ENCODE measurements at regions not wholly inside any gene's neighbourhood (a gene's known extent, or its start where the extent isn't known, plus 50 kb on each side); places are given as distances from the start of the nearest gene placed in this dataset.

DNA sequence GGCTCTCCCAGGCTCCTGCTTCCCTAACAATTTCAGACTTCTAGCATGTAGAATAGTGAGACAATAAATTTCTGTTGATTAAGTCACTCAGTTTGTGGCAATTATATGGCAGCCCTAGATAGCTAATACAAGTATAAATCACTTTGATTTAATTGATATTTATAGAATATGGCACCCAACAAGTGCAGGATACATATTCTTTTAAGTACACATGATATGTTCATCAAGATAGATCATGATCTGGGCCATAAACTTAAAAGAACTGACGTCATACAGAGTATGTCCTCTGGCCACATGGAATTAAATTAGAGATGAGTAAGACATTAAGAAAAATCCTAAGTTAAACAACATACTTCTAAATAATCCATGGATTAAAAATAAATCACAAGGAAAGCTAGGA, 67.5 kb upstream of the AMOTL1 start:
- TF ChIP-seq ZFX (IDR thresholded peaks at IDR 0.05), result no peak
- TF ChIP-seq, protein P1, sequence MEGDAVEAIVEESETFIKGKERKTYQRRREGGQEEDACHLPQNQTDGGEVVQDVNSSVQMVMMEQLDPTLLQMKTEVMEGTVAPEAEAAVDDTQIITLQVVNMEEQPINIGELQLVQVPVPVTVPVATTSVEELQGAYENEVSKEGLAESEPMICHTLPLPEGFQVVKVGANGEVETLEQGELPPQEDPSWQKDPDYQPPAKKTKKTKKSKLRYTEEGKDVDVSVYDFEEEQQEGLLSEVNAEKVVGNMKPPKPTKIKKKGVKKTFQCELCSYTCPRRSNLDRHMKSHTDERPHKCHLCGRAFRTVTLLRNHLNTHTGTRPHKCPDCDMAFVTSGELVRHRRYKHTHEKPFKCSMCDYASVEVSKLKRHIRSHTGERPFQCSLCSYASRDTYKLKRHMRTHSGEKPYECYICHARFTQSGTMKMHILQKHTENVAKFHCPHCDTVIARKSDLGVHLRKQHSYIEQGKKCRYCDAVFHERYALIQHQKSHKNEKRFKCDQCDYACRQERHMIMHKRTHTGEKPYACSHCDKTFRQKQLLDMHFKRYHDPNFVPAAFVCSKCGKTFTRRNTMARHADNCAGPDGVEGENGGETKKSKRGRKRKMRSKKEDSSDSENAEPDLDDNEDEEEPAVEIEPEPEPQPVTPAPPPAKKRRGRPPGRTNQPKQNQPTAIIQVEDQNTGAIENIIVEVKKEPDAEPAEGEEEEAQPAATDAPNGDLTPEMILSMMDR (conservative IDR thresholded peaks at IDR 0.05), result no peak

DNA sequence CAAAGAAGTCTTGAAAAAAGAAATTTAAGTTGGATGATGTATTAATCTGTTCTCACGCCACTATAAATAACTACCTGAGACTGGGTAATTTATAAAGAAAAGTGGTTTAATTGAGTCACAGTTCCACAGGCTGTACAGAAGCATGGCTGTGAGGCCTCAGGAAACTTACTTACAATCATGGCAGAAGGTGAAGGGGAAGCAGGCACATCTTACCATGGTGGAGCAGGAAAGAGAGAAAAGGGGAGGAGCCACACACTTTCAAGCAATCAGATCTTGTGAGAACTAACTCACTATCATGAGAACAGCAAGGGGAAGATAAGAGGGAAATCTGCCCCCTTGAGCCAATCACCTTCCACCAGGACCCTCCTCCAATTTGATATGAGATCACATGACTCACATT, 65.7 kb upstream of the AMOTL1 start:
- H3K27ac ChIP-seq, result no peak overlapping the region
- TF ChIP-seq ZFX (IDR thresholded peaks at IDR 0.05), result no peak
- TF ChIP-seq, protein P1 (conservative IDR thresholded peaks at IDR 0.05), result no peak

More for the DNA sequence above, 67.5 kb upstream of the AMOTL1 start:
- H3K27ac ChIP-seq, result no peak overlapping the region

DNA sequence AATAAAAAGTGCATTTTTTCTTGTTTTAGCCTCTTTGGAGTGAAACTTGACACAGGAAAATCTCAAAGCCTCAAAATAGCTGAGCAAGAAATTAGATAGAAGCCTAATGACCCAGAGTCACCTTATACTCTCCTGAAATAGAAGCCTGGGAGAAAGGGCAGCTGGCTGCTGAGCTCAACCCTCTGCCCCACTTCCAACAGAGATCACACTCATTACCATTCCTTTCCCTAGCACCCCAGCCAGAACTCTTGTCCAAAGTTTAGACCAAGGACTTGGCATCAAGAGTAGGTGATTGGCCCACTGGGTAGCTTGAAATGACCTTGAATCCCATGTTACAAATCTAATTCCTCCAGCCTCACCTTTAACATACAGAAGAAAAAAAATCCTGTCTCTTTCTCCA, 62.7 kb upstream of the AMOTL1 start:
- TF ChIP-seq, protein P1 (conservative IDR thresholded peaks at IDR 0.05), result no peak
- no peak for TF ChIP-seq ZFX (IDR thresholded peaks at IDR 0.05)
- H3K27ac ChIP-seq, result no peak overlapping the region

DNA sequence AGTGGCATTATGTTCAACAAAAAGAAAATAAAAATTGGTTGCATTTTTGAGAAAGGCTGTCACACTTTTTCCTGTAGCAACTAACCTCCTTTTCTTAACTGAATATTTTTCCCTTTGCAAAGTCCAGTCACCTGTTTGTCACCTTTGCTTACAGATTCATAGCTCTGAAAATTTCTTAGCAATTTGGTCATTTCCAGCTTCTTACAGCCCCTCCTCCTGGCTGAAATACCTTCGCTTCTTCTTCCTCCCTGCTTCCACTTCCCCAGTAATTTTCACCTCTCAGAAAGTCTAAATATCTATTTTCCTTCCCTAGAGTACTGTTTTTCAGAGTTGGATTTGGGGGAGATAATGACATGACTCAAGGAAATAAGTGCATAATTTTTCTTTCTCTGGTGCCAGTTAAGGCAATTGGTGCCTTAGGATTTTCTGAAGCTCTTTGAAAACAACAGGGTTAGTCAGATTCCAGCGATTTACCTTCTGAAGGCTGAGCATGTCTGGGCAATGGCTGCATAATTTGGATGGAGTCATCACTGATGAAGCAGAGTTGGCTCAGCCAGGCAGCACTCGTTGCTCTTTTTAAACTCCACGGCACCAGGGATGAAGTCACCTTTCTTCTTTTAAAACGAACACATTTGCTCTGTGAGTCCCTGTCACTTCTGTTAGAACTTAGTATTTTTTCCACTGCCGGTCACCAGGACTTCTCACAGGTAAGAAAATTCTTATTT, 62.1 kb upstream of the AMOTL1 start:
- peak overlapping the region; percentile 90 for H3K27ac ChIP-seq

DNA sequence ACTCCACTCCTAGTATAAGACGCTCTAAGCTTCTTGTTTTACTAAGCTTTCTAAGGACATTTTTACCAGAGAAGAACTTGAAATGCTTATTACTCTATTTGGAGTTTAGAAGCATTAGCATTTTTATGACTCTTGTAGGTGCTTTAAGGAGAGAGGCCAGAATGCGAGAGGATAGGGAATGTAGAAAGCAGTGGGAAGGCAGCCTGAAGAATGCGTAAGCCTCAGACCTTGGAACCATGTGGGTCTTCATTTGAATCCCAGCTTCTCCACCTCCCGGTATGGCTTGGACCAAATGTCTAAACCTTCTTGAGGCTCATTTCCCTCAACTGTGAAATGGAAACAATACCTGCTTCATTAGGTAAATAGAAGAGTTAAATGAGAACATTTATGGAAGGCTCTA, 60.0 kb upstream of the AMOTL1 start:
- TF ChIP-seq ZFX (IDR thresholded peaks at IDR 0.05), result no peak
- TF ChIP-seq, protein P1 (conservative IDR thresholded peaks at IDR 0.05), result no peak
- peak overlapping the region; percentile 90; the same call in 1 of the 2 replicates for H3K27ac ChIP-seq

More for the DNA sequence above, 62.1 kb upstream of the AMOTL1 start:
- TF ChIP-seq, protein P1 (conservative IDR thresholded peaks at IDR 0.05), result no peak
- no peak for TF ChIP-seq ZFX (IDR thresholded peaks at IDR 0.05)

DNA sequence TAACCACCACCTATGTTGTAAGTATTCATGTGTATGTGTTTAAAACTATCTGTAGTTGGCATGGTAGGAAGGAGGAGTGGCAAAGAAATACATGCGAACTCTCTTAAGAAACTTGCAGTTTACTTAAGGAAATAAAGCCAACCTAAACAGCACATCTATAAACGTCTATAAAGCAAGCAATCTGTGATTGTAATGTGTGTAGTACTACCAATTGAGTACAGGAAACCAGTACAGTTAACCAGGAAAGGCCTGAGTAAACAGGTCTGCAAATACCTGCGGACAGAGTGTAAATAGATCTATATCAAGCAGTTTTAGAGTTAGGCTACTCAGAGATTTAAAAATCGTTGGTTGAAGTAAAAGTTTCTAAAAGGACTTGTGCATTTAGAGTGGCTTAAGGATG, 59.5 kb upstream of the AMOTL1 start:
- TF ChIP-seq, protein P1 (conservative IDR thresholded peaks at IDR 0.05), result no peak
- TF ChIP-seq ZFX (IDR thresholded peaks at IDR 0.05), result no peak
- peak overlapping the region; percentile 90; the same call in 1 of the 2 replicates for H3K27ac ChIP-seq

DNA sequence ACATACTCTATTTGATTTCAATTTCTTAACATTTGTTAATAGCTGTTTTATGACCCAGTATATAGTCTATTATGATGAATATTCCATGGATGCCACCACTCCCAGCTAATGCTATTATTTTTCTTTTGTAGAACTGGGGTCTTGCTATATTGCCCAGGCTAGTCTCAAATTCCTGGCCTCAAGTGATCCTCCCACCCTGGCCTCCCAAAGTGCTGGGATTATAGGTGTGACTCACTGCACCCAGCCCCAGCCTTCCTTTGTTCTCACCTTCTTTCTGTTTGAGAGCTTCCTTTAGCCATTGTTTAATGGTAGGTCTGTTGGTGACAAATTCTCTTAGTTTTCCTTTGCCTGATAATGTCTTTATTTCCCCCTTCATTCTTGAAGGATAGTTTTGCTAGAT, 52.9 kb upstream of the AMOTL1 start:
- H3K27ac ChIP-seq, result no peak overlapping the region
- no peak for TF ChIP-seq ZFX (IDR thresholded peaks at IDR 0.05)
- TF ChIP-seq, protein P1 (conservative IDR thresholded peaks at IDR 0.05), result no peak

Data from C4-2B (cell line).